Choroid plexus epithelial cell (primary cell): ENCODE measurements at regions not wholly inside any gene's neighbourhood (a gene's known extent, or its start where the extent isn't known, plus 50 kb on each side); places are given as distances from the start of the nearest gene placed in this dataset.

Experiments
- DNase-seq: peaks from one replicate; pipeline ENCODE4 v3.0.0-alpha.2; 2010; ENCODE audit warnings: low read depth
- H3K4me3 ChIP-seq: 2 replicates; pipeline ENCODE4 v1.5.1; 2011; ENCODE audit warnings: low read depth, mild to moderate bottlenecking, control low read depth, low read length, moderate library complexity
- CTCF ChIP-seq: conservative IDR thresholded peaks from 2 replicates; pipeline ENCODE4 v1.5.1; 2011; ENCODE audit warnings: low read depth, mild to moderate bottlenecking, control low read depth, inconsistent platforms, low read length, moderate library complexity

DNA sequence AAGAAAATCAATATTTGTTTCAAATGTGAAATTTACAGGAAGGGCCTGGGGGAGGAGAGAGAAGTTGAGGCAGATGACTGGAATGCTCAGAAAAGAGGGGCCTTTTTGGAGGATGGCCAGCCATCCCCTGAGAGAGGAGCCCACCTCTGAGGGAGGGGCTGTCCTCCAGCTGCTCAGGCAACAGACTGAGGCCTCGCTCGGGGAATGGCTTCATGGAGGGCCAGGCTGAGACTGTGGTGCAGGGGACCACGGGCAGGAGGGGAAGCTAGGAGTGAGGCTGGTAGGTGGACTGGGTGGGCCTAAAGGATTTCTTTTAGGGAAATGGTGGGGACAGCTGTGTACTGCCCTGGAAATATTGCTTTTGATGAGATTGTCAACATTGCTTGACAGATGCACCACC is 73.5 kb upstream of the CADM1 start:
- H3K4me3 ChIP-seq = no peak overlapping the region
- no peak for TF ChIP-seq CTCF
- no peak for DNase-seq

DNA sequence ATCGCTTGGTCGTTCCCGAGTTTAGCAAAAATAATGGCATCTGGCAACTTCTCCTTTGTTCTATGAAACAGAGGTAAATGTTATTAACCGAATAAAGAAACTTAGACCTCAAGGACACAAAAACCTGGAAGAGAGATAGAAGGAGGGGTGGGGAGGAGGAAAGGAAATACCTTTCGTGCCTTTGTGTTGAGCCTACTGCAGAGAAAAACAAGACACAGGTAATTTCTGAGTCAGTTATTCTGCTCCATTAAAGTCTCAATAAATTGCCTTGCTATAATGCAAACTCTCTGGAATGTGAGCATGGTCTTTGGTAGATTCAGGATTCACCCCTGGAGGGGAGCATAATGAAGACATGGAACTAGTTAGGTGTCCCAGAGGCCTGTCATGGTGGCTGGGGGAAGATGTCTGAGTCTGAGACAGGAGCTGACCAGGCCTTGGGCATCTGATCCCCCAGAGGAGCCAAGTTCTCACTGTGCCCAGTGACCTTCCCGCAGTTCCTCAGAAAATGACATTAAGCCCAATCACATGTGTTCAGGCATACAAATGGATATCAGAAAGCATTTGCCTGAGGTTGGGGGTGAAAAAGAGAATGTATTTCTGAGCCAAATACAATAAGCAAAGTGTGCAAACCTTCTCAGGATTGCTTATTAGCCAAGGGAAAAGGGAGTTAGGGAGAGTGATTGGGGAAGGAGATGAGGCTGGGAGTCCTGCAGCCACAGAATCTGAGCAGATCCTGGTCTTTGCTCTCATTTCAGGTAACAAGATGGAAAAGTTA is 72.6 kb upstream of the CADM1 start:
- no peak for DNase-seq
- H3K4me3 ChIP-seq = no peak overlapping the region
- TF ChIP-seq CTCF = no peak

- H3K4me3 ChIP-seq = no peak overlapping the region
- no peak for TF ChIP-seq CTCF
- DNase-seq = no peak
Observed at GRCh38 chr11:115572551-115572950, 68.3 kb upstream of the CADM1 start.

- no peak for TF ChIP-seq CTCF
- DNase-seq = no peak
- no peak overlapping the region for H3K4me3 ChIP-seq
Observed at GRCh38 chr11:115566180-115566764, 62.1 kb upstream of the CADM1 start.

- no peak for TF ChIP-seq CTCF
- no peak for DNase-seq
- H3K4me3 ChIP-seq = no peak overlapping the region
Observed at GRCh38 chr11:115564851-115565250, 60.6 kb upstream of the CADM1 start.

- TF ChIP-seq CTCF = no peak
- no peak for DNase-seq
- no peak overlapping the region for H3K4me3 ChIP-seq
Observed at GRCh38 chr11:115561116-115561515, 56.9 kb upstream of the CADM1 start.

- no peak for TF ChIP-seq CTCF
- no peak for DNase-seq
- H3K4me3 ChIP-seq = no peak overlapping the region
Observed at GRCh38 chr11:115558635-115559034, 54.4 kb upstream of the CADM1 start.
